IMR-90 (cell line): ENCODE measurements at regions not wholly inside any gene's neighbourhood (a gene's known extent, or its start where the extent isn't known, plus 50 kb on each side); places are given as distances from the start of the nearest gene placed in this dataset.

Experiments used
- ATAC-seq: fragments of 200-7000 bp; cut with Tn5 transposase; 2 replicates; pipeline ENCODE4 v1.9.1; 2020; ENCODE audit warnings: low read depth, mild to moderate bottlenecking, moderate library complexity
- BruUV-seq: library from RNA; stranded (reverse); fragments of 400-500 nt; replicated peaks from 2 replicates; lab custom pipeline; 2021; lab: Mats Ljungman, UMichigan
- CTCF ChIA-PET: fragments of 300-600 bp; formaldehyde crosslinking; extraction: SDS; loops from one replicate; lab custom pipeline; 2021; ENCODE audit warnings: antibody characterized with exemption; lab: Yijun Ruan, JAX
- POLR2A ChIA-PET: fragments of 300-600 bp; sonication (Branson Sonifier 250); formaldehyde crosslinking; loops from one replicate; lab custom pipeline; 2022; ENCODE audit warnings: antibody characterized with exemption; ENCODE audit not compliant: unreplicated experiment; lab: Charles Lee
- DNase-seq: peaks from one replicate; pipeline ENCODE4 v3.0.0; 2013
- H2AFZ ChIP-seq: replicated peaks from 2 replicates; pipeline ENCODE3; 2013; ENCODE audit warnings: low read length, mild to moderate bottlenecking; ENCODE audit not compliant: poor library complexity
- H2AK5ac ChIP-seq: 2 replicates; pipeline ENCODE4 v1.6.1; 2013; ENCODE audit warnings: low read depth, low read length, inconsistent platforms
- H2AK9ac ChIP-seq: replicated peaks from 2 replicates; pipeline ENCODE3; 2013; ENCODE audit warnings: mild to moderate bottlenecking, low read depth, low read length, moderate library complexity; ENCODE audit not compliant: poor library complexity
- H2BK120ac ChIP-seq: 2 replicates; pipeline ENCODE4 v1.6.1; 2013; ENCODE audit warnings: low read depth, low read length, inconsistent platforms
- H2BK15ac ChIP-seq: 3 replicates; pipeline ENCODE4 v1.6.1; 2013; ENCODE audit warnings: low read depth, low read length, inconsistent platforms
- H2BK20ac ChIP-seq: 2 replicates; pipeline ENCODE4 v1.6.1; 2013; ENCODE audit warnings: low read depth, mild to moderate bottlenecking, inconsistent platforms, low read length, moderate library complexity
- H2BK5ac ChIP-seq: 2 replicates; pipeline ENCODE4 v1.6.1; 2013; ENCODE audit warnings: mild to moderate bottlenecking, low read depth, low read length, inconsistent platforms; ENCODE audit not compliant: poor library complexity, severe bottlenecking
- H3K14ac ChIP-seq: replicated peaks from 2 replicates; pipeline ENCODE4 v1.6.1; 2013; ENCODE audit warnings: low read depth, low read length, inconsistent platforms
- H3K18ac ChIP-seq: 2 replicates; pipeline ENCODE4 v1.6.1; 2013; ENCODE audit warnings: low read depth, low read length, control low read depth
- H3K23ac ChIP-seq: 2 replicates; pipeline ENCODE4 v1.6.1; 2013; ENCODE audit warnings: low read depth, low read length, inconsistent platforms
- H3K27ac ChIP-seq: 2 replicates; pipeline ENCODE4 v1.5.1; 2013; ENCODE audit warnings: mild to moderate bottlenecking, control low read depth, low read length; ENCODE audit not compliant: insufficient read depth
- H3K27me3 ChIP-seq: 2 replicates; pipeline ENCODE4 v1.6.1; 2013; ENCODE audit warnings: low read length; ENCODE audit not compliant: control insufficient read depth, insufficient read depth
- H3K36me3 ChIP-seq: 2 replicates; pipeline ENCODE4 v1.6.1; 2013; ENCODE audit warnings: low read length, mixed read lengths; ENCODE audit not compliant: control insufficient read depth, insufficient read depth
- H3K4ac ChIP-seq: 2 replicates; pipeline ENCODE4 v1.6.1; 2013; ENCODE audit warnings: low read depth, low read length, inconsistent platforms
- H3K4me1 ChIP-seq: 2 replicates; pipeline ENCODE4 v1.6.1; 2013; ENCODE audit warnings: low read length, mixed read lengths; ENCODE audit not compliant: control insufficient read depth, insufficient read depth
- H3K4me2 ChIP-seq: 2 replicates; pipeline ENCODE4 v1.6.1; 2013; ENCODE audit warnings: low read depth, mild to moderate bottlenecking, control low read depth, low read length, moderate library complexity
- H3K4me3 ChIP-seq: 2 replicates; pipeline ENCODE4 v1.5.1; 2013; ENCODE audit warnings: low read depth, mild to moderate bottlenecking, control low read depth, low read length, moderate library complexity; ENCODE audit not compliant: insufficient read depth
- H3K56ac ChIP-seq: 2 replicates; pipeline ENCODE4 v1.6.1; 2013; ENCODE audit warnings: low read length, inconsistent platforms; ENCODE audit not compliant: insufficient read depth; ENCODE audit errors: extremely low read depth
- H3K79me1 ChIP-seq, 2 experiments: 2 replicates each; pipeline ENCODE4 v1.6.1; 2013; ENCODE audit warnings: low read length in 2 of 2, inconsistent platforms in 1 of 2, low read depth in 1 of 2
- H3K9ac ChIP-seq: 2 replicates; pipeline ENCODE4 v1.6.1; 2013; ENCODE audit warnings: low read depth, low read length, control low read depth
- H3K9me1 ChIP-seq: 2 replicates; pipeline ENCODE4 v1.6.1; 2013; ENCODE audit warnings: low read length, inconsistent platforms; ENCODE audit not compliant: insufficient read depth
- H3K9me3 ChIP-seq: 2 replicates; pipeline ENCODE4 v1.6.1; 2013; ENCODE audit warnings: low read length; ENCODE audit not compliant: control insufficient read depth, insufficient read depth
- H4K20me1 ChIP-seq: 2 replicates; pipeline ENCODE4 v1.6.1; 2013; ENCODE audit warnings: low read length, inconsistent platforms; ENCODE audit not compliant: insufficient read depth
- H4K5ac ChIP-seq: 2 replicates; pipeline ENCODE4 v1.6.1; 2013; ENCODE audit warnings: mild to moderate bottlenecking, low read depth, low read length, control low read depth
- H4K8ac ChIP-seq, 2 experiments: 2 replicates each; pipeline ENCODE4 v1.6.1; 2013; ENCODE audit warnings: low read depth in 2 of 2, low read length in 2 of 2, control low read depth in 1 of 2, inconsistent platforms in 1 of 2
- H4K91ac ChIP-seq: 2 replicates; pipeline ENCODE4 v1.6.1; 2013; ENCODE audit warnings: low read depth, low read length, inconsistent platforms; ENCODE audit not compliant: insufficient read depth
- BHLHE40 ChIP-seq: fragments of 150-350 bp; IDR thresholded peaks from 2 replicates; pipeline ENCODE4 v1.6.1; 2016; ENCODE audit warnings: mild to moderate bottlenecking, low read depth, low read length
- CEBPB ChIP-seq: IDR thresholded peaks from 2 replicates; pipeline ENCODE4 v1.6.1; 2012; ENCODE audit warnings: low read depth, low read length, improper control_type of control experiment
- CHD1 ChIP-seq: IDR thresholded peaks from 2 replicates; pipeline ENCODE4 v1.6.1; 2012; ENCODE audit warnings: low read depth, low read length, improper control_type of control experiment
- CTCF ChIP-seq: conservative IDR thresholded peaks from 2 replicates; pipeline ENCODE4 v1.5.1; 2012; ENCODE audit warnings: mild to moderate bottlenecking, low read depth, low read length, improper control_type of control experiment
- ELK1 ChIP-seq: fragments of 150-350 bp; IDR thresholded peaks from 2 replicates; pipeline ENCODE4 v1.6.1; 2016; ENCODE audit warnings: low read depth, mild to moderate bottlenecking, low read length, moderate library complexity, borderline replicate concordance
- FOS ChIP-seq: fragments of 150-350 bp; IDR thresholded peaks from 2 replicates; pipeline ENCODE4 v1.6.1; 2016; ENCODE audit warnings: low read depth, low read length
- MAFK ChIP-seq: IDR thresholded peaks from 2 replicates; pipeline ENCODE4 v1.6.1; 2012; ENCODE audit warnings: low read depth, low read length, improper control_type of control experiment
- MAZ ChIP-seq: IDR thresholded peaks from 2 replicates; pipeline ENCODE4 v1.6.1; 2012; ENCODE audit warnings: low read depth, mild to moderate bottlenecking, low read length, improper control_type of control experiment, moderate library complexity, borderline replicate concordance
- MXI1 ChIP-seq: IDR thresholded peaks from 2 replicates; pipeline ENCODE4 v1.6.1; 2012; ENCODE audit warnings: low read depth, mild to moderate bottlenecking, low read length, moderate library complexity, borderline replicate concordance
- NFE2L2 ChIP-seq: fragments of 150-350 bp; IDR thresholded peaks from 2 replicates; pipeline ENCODE4 v1.6.1; 2016; ENCODE audit warnings: low read depth, mild to moderate bottlenecking, low read length
- POLR2A ChIP-seq: IDR thresholded peaks from 2 replicates; pipeline ENCODE4 v1.6.1; 2012; ENCODE audit warnings: mild to moderate bottlenecking, low read depth, low read length
- RAD21 ChIP-seq: IDR thresholded peaks from 2 replicates; pipeline ENCODE4 v1.6.1; 2012; ENCODE audit warnings: low read length, improper control_type of control experiment
- RCOR1 ChIP-seq: IDR thresholded peaks from 2 replicates; pipeline ENCODE4 v1.6.1; 2012; ENCODE audit warnings: mild to moderate bottlenecking, low read length, improper control_type of control experiment; ENCODE audit not compliant: insufficient replicate concordance
- RFX5 ChIP-seq: IDR thresholded peaks from 2 replicates; pipeline ENCODE4 v1.8.0; 2012; ENCODE audit warnings: low read depth, mild to moderate bottlenecking, low read length, moderate library complexity
- SMC3 ChIP-seq: fragments of 150-350 bp; IDR thresholded peaks from 2 replicates; pipeline ENCODE4 v1.6.1; 2016; ENCODE audit warnings: low read depth, mild to moderate bottlenecking, antibody characterized with exemption, low read length, moderate library complexity
- USF2 ChIP-seq: fragments of 150-350 bp; IDR thresholded peaks from 2 replicates; pipeline ENCODE4 v1.6.1; 2017; ENCODE audit warnings: mild to moderate bottlenecking, antibody characterized with exemption, low read length, low read depth
- WGBS, 2 experiments: methylation state at CpG; one replicate each; pipeline versions ENCODE4 v1.1.5 to v1.1.7; 2013; ENCODE audit warnings: missing lambda C conversion rate in 2 of 2; ENCODE audit not compliant: insufficient read length in 1 of 2; ENCODE audit errors: extremely low coverage in 2 of 2; 5-methylcytosine and 5-hydroxymethylcytosine counted together
- dilution Hi-C: fragments of 300-500 bp; cut with HindIII; formaldehyde crosslinking; loops from one replicate; pipeline ENCODE4 v1.14.3; 2018; ENCODE audit warnings: low sequenced_read_pairs; ENCODE audit not compliant: unreplicated experiment
- in situ Hi-C: fragments of 300-500 bp; cut with MboI; formaldehyde crosslinking; loops from 3 replicates; pipeline ENCODE4 v1.14.3; 2019; ENCODE audit warnings: low sequenced_read_pairs, inconsistent platforms, mixed read lengths
- intact Hi-C: fragments of 100-400 bp; cut with micrococcal nuclease; formaldehyde crosslinking; loops from 2 replicates; pipeline ENCODE4 v1.10.0; 2022

GRCh38 chr14:100473249-100473648 is 114.0 kb downstream of the BEGAIN start:
- no peak overlapping the region for H3K23ac ChIP-seq
- DNase-seq = no peak
- no peak overlapping the region for H3K18ac ChIP-seq
- no peak overlapping the region for H2BK15ac ChIP-seq
- peaks cover 16% of the 10 kb centered on the region for H3K9me1 ChIP-seq
- H3K27me3 ChIP-seq = no peaks in the 10 kb centered on the region
- intact Hi-C loops (no loop called here), dilution Hi-C loops (no loop called here), in situ Hi-C loops (no loop called here)
- no peak overlapping the region for H2BK5ac ChIP-seq
- ChIA-PET POLR2A (no interaction called here), CTCF (no interaction called here)
- no peak overlapping the region; the same call in 1 of the 2 replicates for H3K4ac ChIP-seq
- H3K36me3 ChIP-seq = peaks cover 5% of the 10 kb centered on the region; the same call in 1 of the 2 replicates
- no peak overlapping the region for H3K56ac ChIP-seq
- no peak overlapping the region for H4K8ac ChIP-seq
- H4K91ac ChIP-seq = no peak overlapping the region
- no peaks in the 10 kb centered on the region for H3K9me3 ChIP-seq
- no CpG with 5 or more reads among the region's 3 CpGs for WGBS, 2 experiments
- no peak overlapping the region for H4K5ac ChIP-seq
- ATAC-seq = no peak
- H3K14ac ChIP-seq = no peak overlapping the region
- BruUV-seq = no TSS peak
- no peak overlapping the region for H2AK9ac ChIP-seq
- H3K4me3 ChIP-seq = no peak overlapping the region
- H4K20me1 ChIP-seq = peaks cover 32% of the 10 kb centered on the region
- no peak overlapping the region for H2AK5ac ChIP-seq
- no peak overlapping the region for H3K9ac ChIP-seq
- peaks cover 8% of the 10 kb centered on the region for H3K4me1 ChIP-seq
- H3K79me1 ChIP-seq = peaks cover 0 to 5% of the 10 kb centered on the region in 2 experiments; a peak in 2 of 4 replicates
- H2BK20ac ChIP-seq = no peak overlapping the region
- H3K27ac ChIP-seq = no peak overlapping the region
- no peak overlapping the region for H3K4me2 ChIP-seq
- H2AFZ ChIP-seq = no peak overlapping the region
- TF ChIP-seq BHLHE40 (no peak), MAFK (no peak), MAZ (no peak), RAD21 (no peak), SMC3 (no peak), RCOR1 (no peak), ELK1 (no peak), CHD1 (no peak), NFE2L2 (no peak), CTCF (no peak), USF2 (no peak), RFX5 (no peak), FOS (no peak), CEBPB (no peak), MXI1 (no peak), POLR2A (no peak)
- no peak overlapping the region for H2BK120ac ChIP-seq
